Fibroblast of pulmonary artery (primary cell): ENCODE measurements at regions not wholly inside any gene's neighbourhood (a gene's known extent, or its start where the extent isn't known, plus 50 kb on each side); places are given as distances from the start of the nearest gene placed in this dataset.
"Not testable (repeated sequence)": the region's sequence is repeated elsewhere in the genome, so short reads cannot be mapped to it uniquely, and the experiment has no call there.

ENCODE experiments used
- DNase-seq: peaks from one replicate; pipeline ENCODE4 v3.0.0-alpha.2; 2010; ENCODE audit warnings: low read depth
- H3K4me3 ChIP-seq: replicated peaks from 2 replicates; pipeline ENCODE4 v1.5.1; 2011; ENCODE audit warnings: low read depth, mild to moderate bottlenecking, control low read depth, low read length, moderate library complexity
- CTCF ChIP-seq: IDR thresholded peaks from 2 replicates; pipeline ENCODE4 v1.5.1; 2011; ENCODE audit warnings: mild to moderate bottlenecking, control low read depth, low read length, inconsistent platforms; ENCODE audit errors: missing control alignments

GRCh38 chr12:71385155-71385554, 54.4 kb upstream of the LGR5 start:
- no peak for DNase-seq
- no peak overlapping the region for H3K4me3 ChIP-seq
- TF ChIP-seq CTCF: no peak

- not testable (repeated sequence) for DNase-seq, H3K4me3 ChIP-seq
Measured at GRCh38 chr12:71376711-71377355, 62.8 kb upstream of the LGR5 start.

- no peak overlapping the region for H3K4me3 ChIP-seq
- DNase-seq: peak; percentile 25
- TF ChIP-seq CTCF: peak; percentile 16
Measured at GRCh38 chr12:71371122-71371521, 68.5 kb upstream of the LGR5 start.

GRCh38 chr12:71360013-71360412, 79.6 kb upstream of the LGR5 start:
- H3K4me3 ChIP-seq: no peak overlapping the region
- no peak for TF ChIP-seq CTCF
- no peak for DNase-seq

GRCh38 chr12:71356569-71356968, 83.0 kb upstream of the LGR5 start:
- H3K4me3 ChIP-seq: no peak overlapping the region
- peak; percentile 2 for DNase-seq
- TF ChIP-seq CTCF: no peak

- no peak for DNase-seq
- no peak for TF ChIP-seq CTCF
- H3K4me3 ChIP-seq: no peak overlapping the region
Measured at GRCh38 chr12:71354871-71355270, 84.7 kb upstream of the LGR5 start.

GRCh38 chr12:71353607-71354006, 86.0 kb upstream of the LGR5 start:
- H3K4me3 ChIP-seq: no peak overlapping the region
- DNase-seq: no peak
- no peak for TF ChIP-seq CTCF

- no peak for DNase-seq
- no peak overlapping the region for H3K4me3 ChIP-seq
- no peak for TF ChIP-seq CTCF
Measured at GRCh38 chr12:71349950-71350349, 89.6 kb upstream of the LGR5 start.
